Urothelium cell line (cell line): ENCODE measurements at regions not wholly inside any gene's neighbourhood (a gene's known extent, or its start where the extent isn't known, plus 50 kb on each side); places are given as distances from the start of the nearest gene placed in this dataset.

Experiments used
- DNase-seq: peaks from one replicate; pipeline ENCODE4 v3.0.0; 2011; ENCODE audit warnings: low spot score, mixed read lengths
- FAIRE-seq: peaks from 2 replicates; lab custom pipeline; 2011; peaks lifted over from hg19 to GRCh38; lab: Jason Lieb, UNC

DNA sequence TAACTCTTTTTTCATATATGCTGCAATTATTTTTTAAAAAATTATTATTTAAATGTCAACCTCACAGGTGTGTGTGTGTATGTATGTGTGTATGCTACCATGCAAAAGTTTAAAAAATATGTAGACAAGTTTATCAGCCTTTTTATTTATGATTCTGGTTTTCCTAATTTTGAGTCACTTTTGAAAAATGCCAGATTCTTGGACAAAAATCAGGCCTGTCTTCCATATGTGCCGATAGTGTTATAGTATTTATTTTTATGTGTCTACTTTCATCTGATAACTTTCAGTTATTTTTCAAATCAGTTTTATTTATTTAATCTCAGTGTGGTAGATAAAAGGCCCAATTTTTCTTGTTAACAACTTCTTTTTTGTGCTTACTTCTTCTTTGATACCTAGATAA is 176.2 kb downstream of the RDH14 start:
- FAIRE-seq (no peak), DNase-seq (no peak)

DNA sequence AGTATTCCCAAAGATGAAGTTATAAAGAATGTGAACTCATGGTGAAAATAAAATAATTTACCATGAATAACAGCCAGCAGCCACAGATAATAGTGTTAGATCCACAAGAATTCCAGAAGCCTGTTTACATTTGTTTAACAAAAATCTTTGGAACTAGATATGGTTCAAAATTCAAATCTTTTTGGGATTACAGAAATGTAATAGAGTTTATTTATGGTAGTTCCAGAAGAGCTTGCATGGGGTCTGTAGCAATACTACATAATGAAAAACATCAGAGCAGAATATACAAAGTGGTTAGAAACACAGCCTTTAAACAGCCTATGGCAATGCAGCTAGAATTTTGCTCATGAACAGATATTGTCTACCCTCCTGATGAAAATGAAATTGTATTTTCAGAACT is 179.1 kb downstream of the RDH14 start:
- no peak for FAIRE-seq
- DNase-seq, result no peak

DNA sequence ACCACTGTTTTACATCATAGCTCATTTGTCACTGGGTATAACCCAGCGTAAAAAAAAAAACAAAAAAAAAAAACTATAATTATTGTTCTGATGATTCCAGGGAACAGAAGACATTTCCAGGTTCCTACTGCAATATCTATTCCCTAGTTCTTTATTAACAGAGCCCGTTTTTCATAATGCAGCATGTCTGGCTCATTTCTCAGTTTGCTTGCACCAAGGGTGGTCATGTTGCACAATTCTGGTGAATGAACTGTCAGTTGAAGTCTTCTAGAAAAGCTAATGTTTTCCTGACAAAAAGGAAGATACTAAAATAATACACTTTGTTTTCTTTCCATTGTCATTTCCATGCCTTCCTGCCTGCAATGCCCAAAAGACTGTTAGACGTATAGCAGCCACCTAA is 180.1 kb downstream of the RDH14 start:
- FAIRE-seq, result no peak

GRCh38 chr2:18379870-18380269 is 180.6 kb downstream of the RDH14 start:
- DNase-seq (no peak), FAIRE-seq (no peak)

More for the DNA sequence above, 180.1 kb downstream of the RDH14 start:
- DNase-seq, result no peak

- DNase-seq, result peak; percentile 72
- peak; percentile 42 for FAIRE-seq
Measured at GRCh38 chr2:18378020-18378653, 182.3 kb downstream of the RDH14 start.

- no peak for FAIRE-seq
Measured at GRCh38 chr2:18376936-18377335, 183.5 kb downstream of the RDH14 start.

GRCh38 chr2:18373664-18374063 is 186.8 kb downstream of the RDH14 start:
- no peak for FAIRE-seq
- no peak for DNase-seq

More at GRCh38 chr2:18376936-18377335, 183.5 kb downstream of the RDH14 start:
- no peak for DNase-seq

GRCh38 chr2:18373081-18373480 is 187.4 kb downstream of the RDH14 start:
- FAIRE-seq (no peak), DNase-seq (no peak)

DNA sequence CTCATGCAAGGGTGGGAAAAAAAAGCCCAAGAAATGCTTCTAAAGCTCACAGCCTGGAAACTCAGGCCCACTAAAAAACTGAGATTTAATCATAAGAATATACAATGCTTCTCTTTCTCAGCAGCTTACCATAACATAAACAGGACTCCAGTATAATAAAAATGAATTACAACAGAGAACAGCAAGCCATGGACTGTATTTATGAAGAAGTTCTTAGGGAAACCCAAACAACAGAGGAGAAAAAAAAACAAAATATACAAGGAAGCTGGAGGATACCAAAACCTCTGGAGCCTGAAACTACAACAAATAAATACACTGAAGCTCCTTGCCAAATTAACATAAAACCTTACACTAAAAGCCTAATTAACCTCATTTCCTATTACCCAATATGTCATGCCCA is 187.8 kb downstream of the RDH14 start:
- DNase-seq (no peak), FAIRE-seq (no peak)

DNA sequence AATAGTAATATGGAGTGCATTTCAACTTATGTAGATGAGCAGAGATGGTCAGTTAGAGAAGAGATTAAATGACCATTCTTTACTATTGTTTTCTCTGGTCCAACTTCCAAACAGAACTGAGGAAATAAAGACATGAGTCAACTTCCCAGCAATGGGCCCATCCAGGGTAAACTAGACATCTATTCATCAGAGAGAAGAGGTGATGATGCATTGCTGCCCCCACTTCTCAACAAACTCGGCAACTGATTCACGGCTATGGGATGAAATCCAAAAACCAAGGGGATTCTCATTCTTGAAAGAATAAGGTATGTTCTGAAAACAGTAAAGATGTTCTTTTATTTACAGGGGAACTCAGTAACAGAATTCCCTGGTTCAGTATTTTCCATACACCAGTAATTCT is 190.7 kb downstream of the RDH14 start:
- DNase-seq (peak; percentile 28), FAIRE-seq (no peak)

DNA sequence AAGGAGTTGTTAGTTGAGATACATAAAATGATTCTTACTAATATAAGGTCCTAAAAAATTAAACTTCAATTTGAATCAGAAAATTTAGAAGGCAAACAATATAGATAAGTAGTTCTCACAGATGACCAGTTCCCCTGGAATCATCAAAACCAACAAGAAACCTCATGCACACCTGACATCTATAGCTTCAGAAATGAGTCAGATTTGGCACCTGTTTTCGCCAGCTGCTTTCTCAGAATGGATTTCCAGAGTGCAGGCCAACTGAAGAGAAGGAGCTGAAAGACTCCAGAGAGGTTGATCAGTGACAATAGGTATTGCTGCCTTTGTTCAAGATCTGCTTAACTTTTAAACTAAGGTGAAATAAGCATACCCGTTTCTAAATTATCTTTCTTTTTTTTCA is 192.4 kb downstream of the RDH14 start:
- DNase-seq, result no peak
- FAIRE-seq, result no peak

DNA sequence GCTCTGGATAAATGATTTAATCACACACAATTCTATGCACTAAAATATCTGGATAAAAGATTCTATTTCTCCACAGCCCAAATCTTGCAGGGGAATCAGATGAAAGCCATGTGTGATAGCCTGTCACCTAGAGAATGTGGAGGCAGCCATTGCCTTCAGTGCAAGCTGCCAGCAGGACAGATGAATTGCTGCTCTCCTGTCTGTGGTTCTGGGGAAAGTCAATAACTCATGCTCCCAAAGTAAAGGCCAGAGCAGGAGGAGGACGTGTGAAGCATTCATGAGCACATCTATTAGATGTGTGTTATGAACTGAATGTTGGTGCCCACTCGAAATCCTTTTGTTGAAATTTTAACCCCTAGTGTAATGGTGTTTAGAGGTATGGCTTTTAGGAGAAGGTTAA is 195.1 kb downstream of the RDH14 start:
- no peak for FAIRE-seq
- DNase-seq, result no peak

GRCh38 chr2:18363348-18363747 is 197.1 kb downstream of the RDH14 start:
- no peak for FAIRE-seq
- no peak for DNase-seq

DNA sequence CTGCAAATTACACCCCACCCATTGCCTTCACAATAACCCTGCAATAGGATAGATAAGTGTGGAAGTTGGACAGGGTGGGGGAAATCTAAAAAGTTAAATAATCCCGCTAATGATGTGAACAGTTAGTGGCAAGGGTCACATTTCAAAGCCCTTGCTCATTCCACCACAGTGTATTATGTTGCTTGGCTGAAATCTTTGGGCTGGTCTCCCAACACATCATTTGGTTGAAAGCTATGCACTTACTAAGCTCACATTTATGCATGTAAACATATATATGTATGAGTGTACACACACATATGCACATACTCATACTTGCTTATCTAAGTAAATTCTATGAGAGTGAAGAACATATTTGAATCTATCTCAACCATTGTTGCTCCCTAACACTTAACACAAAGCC is 197.8 kb downstream of the RDH14 start:
- DNase-seq, result no peak
- no peak for FAIRE-seq

DNA sequence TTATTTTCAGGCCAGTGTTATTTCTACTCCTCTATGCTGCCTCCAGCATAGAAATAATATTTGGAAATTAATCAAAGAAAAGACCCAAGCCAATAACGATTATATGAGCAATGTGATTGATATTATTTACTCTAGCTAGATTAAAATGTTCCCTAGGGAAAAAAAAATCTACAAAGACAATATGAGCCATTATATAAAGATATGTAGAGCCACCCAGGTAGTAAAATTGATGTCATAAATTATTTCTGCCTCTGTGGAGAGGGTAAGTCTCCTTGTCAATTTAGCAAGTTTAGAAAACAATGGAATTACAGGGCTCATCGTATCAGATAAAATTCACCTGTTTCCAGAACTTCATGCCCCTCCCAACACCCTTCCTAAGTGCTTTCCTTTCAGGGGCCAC is 202.9 kb downstream of the RDH14 start:
- DNase-seq, result no peak
- FAIRE-seq, result no peak

GRCh38 chr2:18356676-18357075 is 203.8 kb downstream of the RDH14 start:
- DNase-seq (peak; percentile 52), FAIRE-seq (no peak)

DNA sequence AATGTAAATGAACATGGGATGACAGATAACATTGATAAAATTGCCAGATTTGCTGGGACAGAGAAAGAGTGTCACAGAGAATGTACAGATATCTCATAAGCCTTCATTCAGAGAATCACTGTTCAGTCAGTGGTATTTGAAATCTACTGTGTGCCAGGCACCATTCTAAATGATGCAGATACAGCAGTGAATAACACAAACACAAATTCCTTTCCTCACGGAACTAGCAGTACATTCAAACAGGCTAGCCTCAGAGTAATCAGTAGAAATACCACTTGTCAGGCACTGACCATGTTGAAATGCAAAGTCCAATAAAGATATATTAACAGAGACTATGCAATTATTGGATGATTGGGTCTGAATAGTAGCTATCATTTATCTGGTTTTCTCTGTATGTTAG is 211.0 kb downstream of the RDH14 start:
- FAIRE-seq, result no peak
- no peak for DNase-seq

DNA sequence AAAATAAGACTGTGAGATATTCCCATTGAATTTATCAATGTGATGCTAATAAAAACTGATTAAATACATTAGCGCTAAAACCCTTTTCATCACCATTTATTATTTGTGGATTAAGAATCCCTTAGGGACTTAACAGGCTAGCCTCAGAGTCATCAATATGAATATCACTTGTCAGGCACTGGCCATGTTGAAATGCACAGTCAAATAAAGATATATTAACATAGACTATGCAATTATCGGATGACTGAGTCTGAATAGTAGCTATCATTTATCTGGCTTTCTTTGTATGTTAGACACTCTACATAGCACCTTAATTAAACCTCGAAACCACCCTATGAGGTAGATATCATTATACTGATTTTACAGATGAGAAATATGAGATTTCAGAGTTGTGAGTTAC is 213.6 kb downstream of the RDH14 start:
- DNase-seq (no peak), FAIRE-seq (no peak)

DNA sequence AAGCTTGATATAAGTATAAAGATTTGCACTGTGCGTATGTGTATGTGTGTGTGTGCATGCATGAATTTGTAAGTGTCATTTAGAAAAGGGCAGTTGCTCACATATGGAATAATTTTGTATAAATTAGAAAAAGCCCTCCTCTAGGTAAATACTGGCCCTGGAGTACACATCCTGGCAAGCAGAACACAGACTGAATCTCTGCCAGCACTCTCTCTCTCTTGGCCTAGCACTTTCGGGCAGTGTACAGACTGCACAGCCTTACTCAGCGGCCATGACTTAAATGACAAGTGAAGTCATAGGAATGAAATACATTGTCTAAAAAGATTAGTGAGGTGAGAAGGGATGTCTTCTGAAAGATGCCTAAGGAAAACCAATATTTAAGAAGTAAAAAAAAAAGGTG is 214.1 kb downstream of the RDH14 start:
- FAIRE-seq (no peak), DNase-seq (no peak)

DNA sequence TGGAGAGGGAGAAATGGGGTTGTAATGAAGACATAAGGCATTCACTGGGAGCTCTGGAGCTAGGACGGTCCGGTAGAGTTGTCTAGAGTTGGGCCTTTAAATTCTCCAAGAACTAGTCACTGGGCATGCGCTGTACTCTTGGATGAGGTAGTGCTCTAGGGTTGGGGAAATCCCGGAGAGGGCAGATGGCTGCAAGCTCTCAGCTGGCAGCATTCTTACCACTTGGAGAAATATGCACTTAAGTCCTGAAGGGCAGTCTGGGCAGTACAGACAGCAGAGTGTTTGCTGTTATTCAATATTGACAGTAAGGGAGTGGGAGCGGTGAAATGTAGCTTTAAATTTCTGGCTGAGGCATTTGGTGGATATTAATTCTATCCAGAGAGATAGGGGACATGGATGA is 214.6 kb downstream of the RDH14 start:
- FAIRE-seq (no peak), DNase-seq (peak; percentile 22)

DNA sequence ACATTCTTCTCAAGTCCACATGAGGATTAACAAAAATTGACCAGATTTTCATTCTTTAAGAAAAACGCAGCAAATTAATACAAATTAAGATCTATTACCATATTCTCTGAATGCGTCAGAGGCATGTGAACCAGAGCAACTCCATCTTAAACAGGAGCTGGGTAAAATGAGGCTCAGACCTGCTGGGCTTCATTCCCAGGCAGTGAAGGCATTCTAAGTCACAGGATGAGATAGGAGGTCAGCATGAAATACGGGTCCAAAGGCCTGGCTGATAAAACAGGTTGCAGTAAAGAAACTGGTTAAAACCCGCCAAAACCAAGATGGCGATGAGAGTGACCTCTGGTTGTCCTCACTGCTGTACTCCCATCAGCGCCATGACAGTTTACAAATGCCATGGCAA is 217.6 kb downstream of the RDH14 start:
- no peak for FAIRE-seq

GRCh38 chr2:18339326-18339725 is 221.1 kb downstream of the RDH14 start:
- no peak for FAIRE-seq
- no peak for DNase-seq

More for the DNA sequence above, 217.6 kb downstream of the RDH14 start:
- no peak for DNase-seq

- FAIRE-seq, result no peak
- no peak for DNase-seq
Measured at GRCh38 chr2:18336975-18337374, 223.5 kb downstream of the RDH14 start.
